Neural crest cell (in vitro differentiated cells): ENCODE measurements at regions not wholly inside any gene's neighbourhood (a gene's known extent, or its start where the extent isn't known, plus 50 kb on each side); places are given as distances from the start of the nearest gene placed in this dataset.

ENCODE experiments used
- DNase-seq: peaks from one replicate; pipeline ENCODE4 v3.0.0; 2021; ENCODE audit warnings: low read depth, mixed read lengths, low spot score
- H3K27ac Mint-ChIP-seq: one replicate; pipeline ENCODE4 v1.8.0; 2021; ENCODE audit warnings: mild to moderate bottlenecking, mixed read lengths; ENCODE audit not compliant: unreplicated experiment
- H3K27me3 Mint-ChIP-seq: 2 replicates; pipeline ENCODE4 v1.8.0; 2021; ENCODE audit warnings: low read depth, mild to moderate bottlenecking, mixed read lengths
- H3K36me3 Mint-ChIP-seq: 2 replicates; pipeline ENCODE4 v1.8.0; 2021; ENCODE audit warnings: low read depth, mild to moderate bottlenecking, mixed read lengths
- H3K4me1 Mint-ChIP-seq: 2 replicates; pipeline ENCODE4 v1.8.0; 2021; ENCODE audit warnings: mixed read lengths
- H3K4me3 Mint-ChIP-seq: one replicate; pipeline ENCODE4 v1.8.0; 2021; ENCODE audit warnings: mild to moderate bottlenecking, mixed read lengths
- H3K9me3 Mint-ChIP-seq: 2 replicates; pipeline ENCODE4 v1.8.0; 2021; ENCODE audit warnings: mixed read lengths
- TF ChIP-seq, protein P1 (sequence below): fragments of 200-600 bp; sonication (generic); conservative IDR thresholded peaks from 2 replicates; pipeline ENCODE4 v1.5.0; 2021; ENCODE audit warnings: antibody characterized with exemption, mild to moderate bottlenecking

DNA sequence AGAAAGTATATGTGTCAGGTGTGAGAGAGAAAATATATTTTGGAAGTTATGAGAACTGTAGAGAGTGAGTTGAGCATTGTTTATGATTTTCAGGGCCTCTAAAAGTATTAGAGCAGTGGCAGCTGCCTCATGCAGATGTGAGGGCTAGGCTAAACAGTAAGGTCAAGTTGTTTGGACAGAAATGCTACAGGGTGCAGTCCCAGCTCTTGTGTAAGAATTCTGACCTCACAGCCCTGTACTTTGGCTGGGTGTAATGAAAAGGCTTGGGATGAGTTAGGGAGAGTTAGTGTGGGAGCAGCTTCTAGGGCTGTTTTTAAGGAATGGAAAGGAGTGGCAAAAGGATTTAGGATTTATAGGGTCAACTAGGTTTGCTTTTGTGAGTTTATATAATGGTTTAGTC, 764.8 kb upstream of the ADGRB3 start:
- H3K36me3 Mint-ChIP-seq, result no peaks in the 10 kb centered on the region
- no peaks in the 10 kb centered on the region for H3K27me3 Mint-ChIP-seq
- H3K4me1 Mint-ChIP-seq, result no peaks in the 10 kb centered on the region
- H3K27ac Mint-ChIP-seq, result no peak overlapping the region
- TF ChIP-seq, protein P1, sequence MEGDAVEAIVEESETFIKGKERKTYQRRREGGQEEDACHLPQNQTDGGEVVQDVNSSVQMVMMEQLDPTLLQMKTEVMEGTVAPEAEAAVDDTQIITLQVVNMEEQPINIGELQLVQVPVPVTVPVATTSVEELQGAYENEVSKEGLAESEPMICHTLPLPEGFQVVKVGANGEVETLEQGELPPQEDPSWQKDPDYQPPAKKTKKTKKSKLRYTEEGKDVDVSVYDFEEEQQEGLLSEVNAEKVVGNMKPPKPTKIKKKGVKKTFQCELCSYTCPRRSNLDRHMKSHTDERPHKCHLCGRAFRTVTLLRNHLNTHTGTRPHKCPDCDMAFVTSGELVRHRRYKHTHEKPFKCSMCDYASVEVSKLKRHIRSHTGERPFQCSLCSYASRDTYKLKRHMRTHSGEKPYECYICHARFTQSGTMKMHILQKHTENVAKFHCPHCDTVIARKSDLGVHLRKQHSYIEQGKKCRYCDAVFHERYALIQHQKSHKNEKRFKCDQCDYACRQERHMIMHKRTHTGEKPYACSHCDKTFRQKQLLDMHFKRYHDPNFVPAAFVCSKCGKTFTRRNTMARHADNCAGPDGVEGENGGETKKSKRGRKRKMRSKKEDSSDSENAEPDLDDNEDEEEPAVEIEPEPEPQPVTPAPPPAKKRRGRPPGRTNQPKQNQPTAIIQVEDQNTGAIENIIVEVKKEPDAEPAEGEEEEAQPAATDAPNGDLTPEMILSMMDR, result no peak
- DNase-seq, result no peak
- H3K9me3 Mint-ChIP-seq, result peaks cover 8% of the 10 kb centered on the region
- H3K4me3 Mint-ChIP-seq, result no peak overlapping the region

DNA sequence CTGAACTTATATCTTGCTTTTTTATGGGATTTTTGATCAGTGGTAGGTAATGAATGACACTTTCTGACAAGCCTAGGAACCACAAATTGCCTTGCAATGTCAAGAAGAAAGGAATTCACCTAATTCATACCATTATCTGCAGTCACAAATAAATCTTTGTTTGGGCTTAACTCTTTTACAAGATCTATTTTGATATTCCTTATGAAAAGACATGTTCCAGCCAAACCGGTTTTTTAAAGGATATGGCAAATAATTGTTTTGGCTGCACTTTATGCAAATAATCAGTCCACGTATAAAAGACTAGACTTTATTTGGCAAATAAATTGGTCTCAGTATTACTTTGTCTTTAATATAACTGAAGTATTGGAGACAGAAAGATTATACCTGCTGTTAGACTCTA, 771.7 kb upstream of the ADGRB3 start:
- H3K36me3 Mint-ChIP-seq, result no peaks in the 10 kb centered on the region
- H3K27me3 Mint-ChIP-seq, result no peaks in the 10 kb centered on the region
- TF ChIP-seq, protein P1, result no peak
- H3K4me1 Mint-ChIP-seq, result no peaks in the 10 kb centered on the region
- peaks cover 3% of the 10 kb centered on the region for H3K9me3 Mint-ChIP-seq
- H3K4me3 Mint-ChIP-seq, result no peak overlapping the region
- no peak overlapping the region for H3K27ac Mint-ChIP-seq
- no peak for DNase-seq

DNA sequence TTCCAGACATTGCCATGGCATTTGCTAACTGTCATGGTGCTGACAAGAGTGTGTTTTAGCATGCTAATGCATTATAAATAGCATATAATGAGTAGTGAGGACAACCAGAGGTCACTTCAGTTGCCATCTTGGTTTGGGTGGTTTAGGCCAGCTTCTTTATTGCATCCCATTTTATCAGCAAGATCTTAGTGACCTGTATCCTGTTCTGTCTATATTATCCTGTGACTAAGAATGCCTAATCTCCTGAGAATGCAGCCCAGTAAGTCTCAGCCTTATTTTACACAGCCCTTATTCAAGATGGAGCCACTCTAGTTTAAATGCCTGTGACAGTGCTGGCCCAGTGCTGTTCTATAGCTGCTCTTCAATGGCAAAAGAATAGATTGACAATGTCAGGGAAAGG, 781.0 kb upstream of the ADGRB3 start:
- peaks cover 15% of the 10 kb centered on the region for H3K9me3 Mint-ChIP-seq
- TF ChIP-seq, protein P1, result no peak
- no peak for DNase-seq
- no peaks in the 10 kb centered on the region for H3K36me3 Mint-ChIP-seq
- H3K4me3 Mint-ChIP-seq, result no peak overlapping the region
- H3K27me3 Mint-ChIP-seq, result no peaks in the 10 kb centered on the region
- no peaks in the 10 kb centered on the region for H3K4me1 Mint-ChIP-seq
- H3K27ac Mint-ChIP-seq, result no peak overlapping the region

DNA sequence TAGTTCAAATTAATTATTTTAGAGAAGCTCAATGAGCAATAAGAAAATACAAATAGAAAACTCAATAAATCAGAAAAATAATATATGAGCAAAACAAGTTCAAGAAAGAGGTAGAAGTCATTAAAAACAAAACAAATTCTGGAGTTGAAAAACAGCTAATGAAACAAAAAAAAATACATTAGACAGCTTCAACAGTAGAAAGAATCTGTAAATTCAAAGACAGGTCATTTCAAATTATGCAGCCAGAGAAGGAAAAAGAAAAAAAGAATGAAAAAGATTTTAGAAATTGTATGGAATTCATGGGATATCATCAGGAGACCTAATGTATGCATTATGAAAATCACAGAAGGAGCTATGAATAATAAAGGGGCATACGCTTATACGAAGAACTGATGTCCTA, 795.3 kb upstream of the ADGRB3 start:
- H3K4me1 Mint-ChIP-seq, result no peaks in the 10 kb centered on the region
- TF ChIP-seq, protein P1, result no peak
- no peaks in the 10 kb centered on the region for H3K27me3 Mint-ChIP-seq
- H3K27ac Mint-ChIP-seq, result no peak overlapping the region
- H3K9me3 Mint-ChIP-seq, result peaks cover 10% of the 10 kb centered on the region
- DNase-seq, result no peak
- no peak overlapping the region for H3K4me3 Mint-ChIP-seq
- peaks cover 5% of the 10 kb centered on the region for H3K36me3 Mint-ChIP-seq

DNA sequence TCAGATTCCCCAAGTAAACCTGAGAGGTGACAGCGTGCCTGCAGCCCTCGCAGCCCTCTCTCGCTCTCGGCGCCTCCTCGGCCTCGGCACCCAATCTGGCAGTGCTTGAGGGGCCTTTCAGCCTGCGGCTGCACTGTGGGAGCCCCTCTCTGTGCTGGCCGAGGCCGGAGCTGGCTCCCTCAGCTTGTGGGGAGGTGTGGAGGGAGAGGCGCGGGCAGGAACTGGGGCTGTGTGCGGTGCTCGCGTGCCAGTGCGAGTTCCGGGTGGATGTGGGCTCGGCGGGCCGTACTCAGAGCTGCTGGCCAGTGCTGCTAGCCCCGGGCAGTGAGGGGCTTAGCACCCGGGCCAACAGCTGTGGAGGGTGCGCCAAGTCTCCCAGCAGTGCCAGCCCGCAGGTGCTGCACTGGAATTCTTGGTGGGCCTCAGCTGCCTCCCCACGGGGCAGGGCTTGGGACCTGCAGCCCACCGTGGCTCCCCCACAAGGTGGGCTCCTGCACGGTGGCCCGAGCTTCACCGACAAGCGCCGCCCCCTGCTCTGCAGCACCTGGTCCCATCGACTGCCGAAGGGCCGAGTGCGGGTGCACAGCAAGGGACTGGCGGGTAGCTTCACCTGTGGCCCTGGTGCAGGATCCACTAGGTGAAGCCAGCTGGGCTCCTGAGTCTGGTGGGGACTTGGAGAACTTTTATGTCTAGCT, 809.7 kb upstream of the ADGRB3 start:
- peaks cover 9% of the 10 kb centered on the region for H3K9me3 Mint-ChIP-seq
- H3K27me3 Mint-ChIP-seq, result no peaks in the 10 kb centered on the region
- H3K4me1 Mint-ChIP-seq, result no peaks in the 10 kb centered on the region
- no peak overlapping the region for H3K27ac Mint-ChIP-seq
- no peak for DNase-seq
- TF ChIP-seq, protein P1, result no peak
- peaks cover 2% of the 10 kb centered on the region for H3K36me3 Mint-ChIP-seq
- H3K4me3 Mint-ChIP-seq, result no peak overlapping the region
